ENCODE measurements at regions not wholly inside any gene's neighbourhood (a gene's known extent, or its start where the extent isn't known, plus 50 kb on each side); places are given as distances from the start of the nearest gene placed in this dataset.

DNA sequence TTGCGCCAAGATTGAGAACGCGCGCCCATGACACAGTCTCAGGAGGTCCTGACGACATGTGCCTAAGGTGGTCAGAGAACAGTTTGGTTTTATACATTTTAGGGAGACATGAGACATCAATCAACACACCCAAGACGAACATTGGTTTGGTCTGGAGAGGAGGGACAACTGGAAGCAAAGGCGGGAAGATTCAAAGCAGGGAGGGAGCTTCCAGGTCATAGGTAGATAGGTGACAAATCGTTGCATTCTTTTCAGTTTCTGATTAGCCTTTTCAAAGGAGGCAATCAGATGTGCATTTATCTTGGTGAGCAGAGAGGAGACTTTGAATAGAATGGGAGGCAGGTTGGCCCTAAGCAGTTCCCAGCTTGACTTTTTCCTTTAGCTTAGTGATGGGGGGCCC, 828.4 kb upstream of the DPPA4 start:
- no peak for DNase-seq (ENCODE audit: low spot score)
- intact Hi-C loops (cut with DNase I) = no loop called here
- no peak overlapping the region for H3K27ac ChIP-seq
- 64% methylated on average over 8 of the region's 8 CpGs for WGBS
- no peak overlapping the region for H3K4me3 ChIP-seq
- no peaks in the 10 kb centered on the region for H3K36me3 ChIP-seq
- H3K27me3 ChIP-seq (replicated peaks; ENCODE audit: insufficient read depth) = peaks cover 3% of the 10 kb centered on the region
- H3K4me1 ChIP-seq (replicated peaks) = no peaks in the 10 kb centered on the region
- no peak for TF ChIP-seq POLR2A (IDR thresholded peaks at IDR 0.05)
- TF ChIP-seq POLR2AphosphoS5 (IDR thresholded peaks at IDR 0.05) = no peak
- TF ChIP-seq, protein P1, sequence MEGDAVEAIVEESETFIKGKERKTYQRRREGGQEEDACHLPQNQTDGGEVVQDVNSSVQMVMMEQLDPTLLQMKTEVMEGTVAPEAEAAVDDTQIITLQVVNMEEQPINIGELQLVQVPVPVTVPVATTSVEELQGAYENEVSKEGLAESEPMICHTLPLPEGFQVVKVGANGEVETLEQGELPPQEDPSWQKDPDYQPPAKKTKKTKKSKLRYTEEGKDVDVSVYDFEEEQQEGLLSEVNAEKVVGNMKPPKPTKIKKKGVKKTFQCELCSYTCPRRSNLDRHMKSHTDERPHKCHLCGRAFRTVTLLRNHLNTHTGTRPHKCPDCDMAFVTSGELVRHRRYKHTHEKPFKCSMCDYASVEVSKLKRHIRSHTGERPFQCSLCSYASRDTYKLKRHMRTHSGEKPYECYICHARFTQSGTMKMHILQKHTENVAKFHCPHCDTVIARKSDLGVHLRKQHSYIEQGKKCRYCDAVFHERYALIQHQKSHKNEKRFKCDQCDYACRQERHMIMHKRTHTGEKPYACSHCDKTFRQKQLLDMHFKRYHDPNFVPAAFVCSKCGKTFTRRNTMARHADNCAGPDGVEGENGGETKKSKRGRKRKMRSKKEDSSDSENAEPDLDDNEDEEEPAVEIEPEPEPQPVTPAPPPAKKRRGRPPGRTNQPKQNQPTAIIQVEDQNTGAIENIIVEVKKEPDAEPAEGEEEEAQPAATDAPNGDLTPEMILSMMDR (IDR thresholded peaks at IDR 0.05) = no peak
- no peaks in the 10 kb centered on the region for H3K9me3 ChIP-seq

DNA sequence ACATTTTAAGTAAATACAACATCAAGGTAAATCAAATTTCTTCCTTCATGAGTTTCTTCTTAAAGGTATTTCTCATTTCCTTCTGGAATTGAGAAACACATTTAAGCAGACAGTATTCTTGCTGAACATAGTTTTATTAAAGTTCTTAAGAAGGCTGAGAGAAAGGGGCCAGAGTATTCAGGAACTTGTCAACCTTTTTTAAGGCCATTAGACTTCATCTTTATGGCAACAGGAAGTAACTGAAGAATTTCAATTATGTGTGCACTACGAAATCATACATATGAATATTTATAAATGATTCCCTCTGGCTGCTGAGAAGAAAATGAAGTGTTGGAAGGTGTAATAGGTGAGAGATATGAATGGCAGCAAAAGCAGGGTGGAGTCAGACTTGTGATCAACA, 829.4 kb upstream of the DPPA4 start:
- intact Hi-C loops (cut with DNase I) = no loop called here
- no peak for DNase-seq (ENCODE audit: low spot score)
- Histone ChIP-seq H3K4me1 (replicated peaks) (no peaks in the 10 kb centered on the region), H3K27me3 (replicated peaks; ENCODE audit: insufficient read depth) (peaks cover 3% of the 10 kb centered on the region), H3K4me3 (no peak overlapping the region), H3K36me3 (no peaks in the 10 kb centered on the region), H3K9me3 (no peaks in the 10 kb centered on the region), H3K27ac (no peak overlapping the region)
- TF ChIP-seq, protein P1 (IDR thresholded peaks at IDR 0.05) = no peak
- TF ChIP-seq POLR2AphosphoS5 (IDR thresholded peaks at IDR 0.05) (no peak), POLR2A (IDR thresholded peaks at IDR 0.05) (no peak)
- WGBS = 58% methylated on average over 1 of the region's 1 CpG

DNA sequence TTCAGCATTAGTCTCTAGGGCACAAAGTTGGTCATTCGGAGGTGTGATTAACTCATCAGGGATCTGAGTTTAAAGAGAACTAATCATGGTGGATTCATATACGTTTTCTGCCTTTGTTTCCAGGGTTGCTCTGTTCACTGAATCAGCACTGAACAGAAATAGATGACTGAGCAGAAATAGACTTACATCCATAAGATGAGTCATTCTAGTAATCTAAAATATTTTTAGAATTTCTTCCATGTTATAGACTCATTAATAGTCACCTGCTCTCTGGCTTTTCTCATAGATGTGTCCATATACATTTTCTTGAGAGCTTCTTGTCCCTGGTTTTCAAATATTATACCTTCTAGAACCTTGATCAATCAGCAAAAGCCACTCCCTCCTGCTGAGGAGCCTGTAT, 837.6 kb upstream of the DPPA4 start:
- TF ChIP-seq POLR2AphosphoS5 (IDR thresholded peaks at IDR 0.05) (no peak), POLR2A (IDR thresholded peaks at IDR 0.05) (no peak)
- TF ChIP-seq, protein P1 (IDR thresholded peaks at IDR 0.05) = no peak
- Histone ChIP-seq H3K36me3 (no peaks in the 10 kb centered on the region), H3K4me3 (no peak overlapping the region), H3K27ac (no peak overlapping the region), H3K9me3 (no peaks in the 10 kb centered on the region), H3K27me3 (replicated peaks; ENCODE audit: insufficient read depth) (peaks cover 3% of the 10 kb centered on the region), H3K4me1 (replicated peaks) (no peaks in the 10 kb centered on the region)
- DNase-seq (ENCODE audit: low spot score) = no peak
- intact Hi-C loops (cut with DNase I) = no loop called here
- 94% methylated on average over 2 of the region's 2 CpGs for WGBS

DNA sequence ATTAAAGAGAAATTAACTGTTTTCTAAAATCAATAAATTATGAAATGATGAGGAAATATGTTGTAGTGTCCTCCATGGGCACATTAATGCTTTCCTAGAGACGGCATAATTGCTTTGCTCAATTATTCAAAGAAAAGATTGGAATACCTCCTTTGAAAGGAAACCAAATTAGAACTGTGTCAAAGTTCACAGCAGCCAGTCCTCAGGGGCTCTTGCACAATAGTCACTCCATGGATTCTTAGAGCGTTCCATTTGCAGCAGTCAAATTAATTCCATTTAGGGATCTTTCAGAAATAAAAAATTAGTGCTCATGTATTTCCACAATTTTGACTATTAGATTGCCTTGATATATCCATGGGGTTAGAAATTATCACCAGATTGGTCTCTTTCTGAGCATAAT, 841.6 kb upstream of the DPPA4 start:
- no peak for DNase-seq (ENCODE audit: low spot score)
- H3K4me1 ChIP-seq (replicated peaks) = no peaks in the 10 kb centered on the region
- intact Hi-C loops (cut with DNase I) = no loop called here
- H3K9me3 ChIP-seq = no peaks in the 10 kb centered on the region
- no peaks in the 10 kb centered on the region for H3K27me3 ChIP-seq (replicated peaks; ENCODE audit: insufficient read depth)
- no peaks in the 10 kb centered on the region for H3K36me3 ChIP-seq
- no peak for TF ChIP-seq POLR2A (IDR thresholded peaks at IDR 0.05)
- TF ChIP-seq POLR2AphosphoS5 (IDR thresholded peaks at IDR 0.05) = no peak
- WGBS = 94% methylated on average over 2 of the region's 2 CpGs
- no peak overlapping the region for H3K27ac ChIP-seq
- no peak overlapping the region for H3K4me3 ChIP-seq

DNA sequence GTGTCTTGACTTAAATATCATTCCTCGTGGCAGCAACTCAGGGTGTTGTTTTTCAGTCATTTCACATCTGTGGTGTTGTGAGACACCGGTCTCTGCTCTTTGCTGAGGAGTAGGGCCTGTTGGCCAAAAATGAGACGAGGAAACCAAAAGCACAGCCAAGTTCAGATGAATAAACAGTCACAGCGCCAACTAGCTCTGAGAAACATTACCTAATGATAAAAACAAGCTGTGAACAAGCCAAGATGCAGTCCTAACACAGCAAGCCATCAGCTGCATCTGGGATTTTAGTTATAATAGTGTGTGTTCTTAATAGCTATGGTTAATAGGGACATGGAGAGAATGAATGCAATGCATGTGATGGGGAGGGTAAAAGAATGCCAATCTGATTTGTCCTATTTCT, 843.4 kb upstream of the DPPA4 start:
- TF ChIP-seq POLR2AphosphoS5 (IDR thresholded peaks at IDR 0.05) (no peak), POLR2A (IDR thresholded peaks at IDR 0.05) (no peak)
- TF ChIP-seq, protein P1 (IDR thresholded peaks at IDR 0.05) = no peak
- Histone ChIP-seq H3K4me1 (replicated peaks) (no peaks in the 10 kb centered on the region), H3K4me3 (no peak overlapping the region), H3K27ac (no peak overlapping the region), H3K36me3 (no peaks in the 10 kb centered on the region), H3K27me3 (replicated peaks; ENCODE audit: insufficient read depth) (no peaks in the 10 kb centered on the region), H3K9me3 (no peaks in the 10 kb centered on the region)
- no peak for DNase-seq (ENCODE audit: low spot score)
- intact Hi-C loops (cut with DNase I) = no loop called here
- 10% methylated on average over 4 of the region's 4 CpGs for WGBS

Measured in prostate gland (tissue), 2 donors.